ENCODE measurements at regions not wholly inside any gene's neighbourhood (a gene's known extent, or its start where the extent isn't known, plus 50 kb on each side); places are given as distances from the start of the nearest gene placed in this dataset.
"Not testable (repeated sequence)": the region's sequence is repeated elsewhere in the genome, so short reads cannot be mapped to it uniquely, and the experiment has no call there.

DNA sequence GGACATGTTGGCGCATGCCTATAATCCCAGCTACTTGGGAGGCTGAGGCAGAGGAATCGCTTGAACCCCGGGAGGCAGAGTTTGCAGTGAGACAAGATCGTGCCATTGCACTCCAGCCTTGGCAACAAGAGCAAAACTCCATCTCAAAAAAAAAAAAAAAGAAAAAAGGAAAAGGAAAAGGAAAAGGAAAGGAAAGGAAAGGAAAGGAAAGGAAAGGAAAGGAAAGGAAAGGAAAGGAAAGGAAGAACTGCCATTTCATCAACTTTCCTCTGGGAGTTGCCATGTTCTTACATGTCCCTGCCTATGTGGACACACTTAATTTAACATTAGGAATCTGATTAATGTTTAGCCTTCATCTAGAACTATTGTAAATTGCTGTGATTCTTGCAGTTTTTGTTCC is 287.9 kb upstream of the LRP1B start:
- TF ChIP-seq, protein P1, sequence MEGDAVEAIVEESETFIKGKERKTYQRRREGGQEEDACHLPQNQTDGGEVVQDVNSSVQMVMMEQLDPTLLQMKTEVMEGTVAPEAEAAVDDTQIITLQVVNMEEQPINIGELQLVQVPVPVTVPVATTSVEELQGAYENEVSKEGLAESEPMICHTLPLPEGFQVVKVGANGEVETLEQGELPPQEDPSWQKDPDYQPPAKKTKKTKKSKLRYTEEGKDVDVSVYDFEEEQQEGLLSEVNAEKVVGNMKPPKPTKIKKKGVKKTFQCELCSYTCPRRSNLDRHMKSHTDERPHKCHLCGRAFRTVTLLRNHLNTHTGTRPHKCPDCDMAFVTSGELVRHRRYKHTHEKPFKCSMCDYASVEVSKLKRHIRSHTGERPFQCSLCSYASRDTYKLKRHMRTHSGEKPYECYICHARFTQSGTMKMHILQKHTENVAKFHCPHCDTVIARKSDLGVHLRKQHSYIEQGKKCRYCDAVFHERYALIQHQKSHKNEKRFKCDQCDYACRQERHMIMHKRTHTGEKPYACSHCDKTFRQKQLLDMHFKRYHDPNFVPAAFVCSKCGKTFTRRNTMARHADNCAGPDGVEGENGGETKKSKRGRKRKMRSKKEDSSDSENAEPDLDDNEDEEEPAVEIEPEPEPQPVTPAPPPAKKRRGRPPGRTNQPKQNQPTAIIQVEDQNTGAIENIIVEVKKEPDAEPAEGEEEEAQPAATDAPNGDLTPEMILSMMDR (IDR thresholded peaks at IDR 0.05; ENCODE audit: extremely low read depth in 1 of 2, insufficient read depth in 1 of 2, low read depth in 1 of 2, low read length in 2 of 2) = not testable (repeated sequence)
- not testable (repeated sequence) for TF ChIP-seq POLR2AphosphoS5 (IDR thresholded peaks at IDR 0.05; ENCODE audit: insufficient read depth, low read depth, low read length); POLR2A (IDR thresholded peaks at IDR 0.05; ENCODE audit: low read depth, low read length); EZH2 (IDR thresholded peaks at IDR 0.05; ENCODE audit: borderline replicate concordance, low read depth, low read length, severe bottlenecking); JUN (IDR thresholded peaks at IDR 0.05; ENCODE audit: borderline replicate concordance, insufficient read depth, insufficient read length, low read depth); MYC (IDR thresholded peaks at IDR 0.05; ENCODE audit: low read depth, low read length); GATA2 (IDR thresholded peaks at IDR 0.05; ENCODE audit: insufficient read depth, insufficient read length, low read depth, low read length); FOS (IDR thresholded peaks at IDR 0.05; ENCODE audit: borderline replicate concordance, insufficient read depth, low read length)
- TF ChIP-seq, protein P2, sequence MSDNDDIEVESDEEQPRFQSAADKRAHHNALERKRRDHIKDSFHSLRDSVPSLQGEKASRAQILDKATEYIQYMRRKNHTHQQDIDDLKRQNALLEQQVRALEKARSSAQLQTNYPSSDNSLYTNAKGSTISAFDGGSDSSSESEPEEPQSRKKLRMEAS (IDR thresholded peaks at IDR 0.05; ENCODE audit: insufficient read depth, insufficient read length) = not testable (repeated sequence)

All from endothelial cell of umbilical vein (primary cell).